Peyer's patch (tissue), 4 donors: ENCODE measurements at regions not wholly inside any gene's neighbourhood (a gene's known extent, or its start where the extent isn't known, plus 50 kb on each side); places are given as distances from the start of the nearest gene placed in this dataset.
"Not testable (repeated sequence)": the region's sequence is repeated elsewhere in the genome, so short reads cannot be mapped to it uniquely, and the experiment has no call there.

Experiments used
- DNase-seq, 3 donors: peaks; one replicate each; pipeline ENCODE4 v3.0.0-alpha.2; 2017 to 2019
- H3K27ac ChIP-seq, 4 donors: fragments of 200-600 bp; sonication (generic); one replicate each; pipeline ENCODE4 v1.5.1; 2016 to 2019
- H3K27me3 ChIP-seq, 2 donors: fragments of 200-600 bp; sonication (generic); one replicate each; pipeline ENCODE4 v1.5.1; 2019
- H3K36me3 ChIP-seq, 3 donors: fragments of 200-600 bp; sonication (generic); one replicate each; pipeline ENCODE4 v1.5.1; 2016 to 2019
- H3K4me1 ChIP-seq, 4 donors: fragments of 200-600 bp; sonication (generic); one replicate each; pipeline ENCODE4 v1.5.1; 2016 to 2019
- H3K4me3 ChIP-seq, 4 donors: fragments of 200-600 bp; sonication (generic); 1 replicate in 3 of 4; 2 replicates in 1 of 4; pipeline ENCODE4 v1.5.1; 2016 to 2019; ENCODE audit warnings: mild to moderate bottlenecking in 1 of 4
- H3K9me3 ChIP-seq, 4 donors: fragments of 200-600 bp; sonication (generic); one replicate each; pipeline ENCODE4 v1.5.1; 2016 to 2019; ENCODE audit warnings: mild to moderate bottlenecking in 1 of 4
- POLR2A ChIP-seq, 2 donors: fragments of 450-650 bp; IDR thresholded peaks; one replicate each; pipeline ENCODE4 v1.5.1; 2017; ENCODE audit warnings: antibody characterized with exemption in 2 of 2, mild to moderate bottlenecking in 2 of 2, moderate library complexity in 2 of 2
- TF ChIP-seq, protein P1 (sequence below), 6 experiments: fragments of 450-650 bp in 4 of 6; fragments of 200-600 bp in 2 of 6; sonication (generic) in 1 of 6; IDR thresholded peaks; one replicate each; pipeline ENCODE4 v1.5.1; 2017 to 2019; ENCODE audit warnings: antibody characterized with exemption in 6 of 6, mild to moderate bottlenecking in 3 of 6, moderate library complexity in 1 of 6

DNA sequence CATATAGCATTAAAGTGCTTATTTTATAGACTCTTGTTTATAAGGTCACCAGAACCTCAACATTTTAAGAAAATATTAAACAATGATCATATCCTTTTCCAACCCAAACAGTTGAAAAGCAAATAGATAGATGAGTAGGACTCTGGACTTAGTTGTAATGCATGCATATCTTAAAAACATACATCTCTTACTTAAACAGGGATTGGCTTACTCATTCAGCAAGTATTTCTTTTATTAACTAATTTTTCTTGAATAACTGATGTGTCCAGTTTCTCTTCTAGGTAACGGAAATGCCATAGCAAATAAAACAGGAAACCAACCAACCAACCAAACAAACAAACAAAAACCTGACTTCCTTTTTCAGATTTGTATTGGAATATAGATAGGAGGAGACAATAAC is 70.9 kb upstream of the NBPF4 start:
- no peak overlapping the region for H3K27ac ChIP-seq
- H3K4me3 ChIP-seq, result no peak overlapping the region
- H3K4me1 ChIP-seq, result no peaks in the 10 kb centered on the region
- no peak for DNase-seq
- H3K9me3 ChIP-seq, result no peaks in the 10 kb centered on the region
- TF ChIP-seq, protein P1, sequence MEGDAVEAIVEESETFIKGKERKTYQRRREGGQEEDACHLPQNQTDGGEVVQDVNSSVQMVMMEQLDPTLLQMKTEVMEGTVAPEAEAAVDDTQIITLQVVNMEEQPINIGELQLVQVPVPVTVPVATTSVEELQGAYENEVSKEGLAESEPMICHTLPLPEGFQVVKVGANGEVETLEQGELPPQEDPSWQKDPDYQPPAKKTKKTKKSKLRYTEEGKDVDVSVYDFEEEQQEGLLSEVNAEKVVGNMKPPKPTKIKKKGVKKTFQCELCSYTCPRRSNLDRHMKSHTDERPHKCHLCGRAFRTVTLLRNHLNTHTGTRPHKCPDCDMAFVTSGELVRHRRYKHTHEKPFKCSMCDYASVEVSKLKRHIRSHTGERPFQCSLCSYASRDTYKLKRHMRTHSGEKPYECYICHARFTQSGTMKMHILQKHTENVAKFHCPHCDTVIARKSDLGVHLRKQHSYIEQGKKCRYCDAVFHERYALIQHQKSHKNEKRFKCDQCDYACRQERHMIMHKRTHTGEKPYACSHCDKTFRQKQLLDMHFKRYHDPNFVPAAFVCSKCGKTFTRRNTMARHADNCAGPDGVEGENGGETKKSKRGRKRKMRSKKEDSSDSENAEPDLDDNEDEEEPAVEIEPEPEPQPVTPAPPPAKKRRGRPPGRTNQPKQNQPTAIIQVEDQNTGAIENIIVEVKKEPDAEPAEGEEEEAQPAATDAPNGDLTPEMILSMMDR (IDR thresholded peaks at IDR 0.05), result no peak
- no peak for TF ChIP-seq POLR2A (IDR thresholded peaks at IDR 0.05)
- no peaks in the 10 kb centered on the region for H3K27me3 ChIP-seq
- H3K36me3 ChIP-seq, result no peaks in the 10 kb centered on the region

DNA sequence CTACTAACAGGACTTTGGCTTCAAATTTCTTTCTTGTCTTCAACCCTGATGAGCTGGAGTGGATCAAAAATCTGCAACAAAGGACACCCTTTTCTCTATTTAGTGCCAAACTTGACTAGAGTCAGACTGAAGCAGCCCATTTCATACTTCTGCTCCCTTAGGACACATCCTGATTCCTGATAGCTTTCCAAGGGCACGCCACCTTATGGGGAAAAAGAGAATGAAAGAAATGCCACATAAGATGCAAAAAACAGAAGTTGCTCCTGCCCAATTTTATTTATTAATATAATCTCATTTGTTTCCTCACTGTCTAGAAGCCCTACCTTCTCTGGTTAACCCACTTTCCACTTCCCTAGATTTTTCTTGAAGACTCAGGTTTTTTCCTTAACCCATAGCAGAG is 72.7 kb upstream of the NBPF4 start:
- H3K9me3 ChIP-seq, result no peaks in the 10 kb centered on the region
- H3K4me1 ChIP-seq, result no peaks in the 10 kb centered on the region
- H3K36me3 ChIP-seq, result no peaks in the 10 kb centered on the region
- TF ChIP-seq POLR2A (IDR thresholded peaks at IDR 0.05), result no peak
- TF ChIP-seq, protein P1 (IDR thresholded peaks at IDR 0.05), result peak in 3 of 6 experiments; percentile 9 to 27 (median 14)
- no peak overlapping the region for H3K4me3 ChIP-seq
- no peak for DNase-seq
- no peaks in the 10 kb centered on the region for H3K27me3 ChIP-seq
- H3K27ac ChIP-seq, result no peak overlapping the region

DNA sequence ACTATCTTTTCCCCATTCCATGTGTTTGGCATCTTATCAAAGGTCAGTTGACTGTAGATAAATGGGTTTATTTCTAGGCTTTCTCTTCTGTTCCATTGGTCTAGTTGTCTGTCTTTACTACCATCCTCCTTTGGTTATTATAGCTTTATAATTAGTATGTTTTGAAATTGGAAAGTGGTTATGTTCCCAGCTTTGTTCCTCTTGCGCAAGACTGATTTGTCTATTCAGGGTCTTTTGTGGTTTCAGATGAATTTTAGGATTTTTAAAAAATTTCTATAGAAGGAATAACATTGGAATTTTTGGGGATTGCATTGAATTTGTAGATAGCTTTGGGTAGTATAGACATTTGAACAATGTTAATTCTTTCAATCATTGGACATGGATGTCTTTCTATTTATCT is 77.0 kb upstream of the NBPF4 start:
- Histone ChIP-seq H3K36me3 (no peaks in the 10 kb centered on the region), H3K27me3 (no peaks in the 10 kb centered on the region), H3K4me1 (no peaks in the 10 kb centered on the region), H3K27ac (no peak overlapping the region), H3K9me3 (no peaks in the 10 kb centered on the region), H3K4me3 (no peak overlapping the region)
- no peak for TF ChIP-seq POLR2A (IDR thresholded peaks at IDR 0.05)
- TF ChIP-seq, protein P1 (IDR thresholded peaks at IDR 0.05), result no peak
- no peak for DNase-seq

DNA sequence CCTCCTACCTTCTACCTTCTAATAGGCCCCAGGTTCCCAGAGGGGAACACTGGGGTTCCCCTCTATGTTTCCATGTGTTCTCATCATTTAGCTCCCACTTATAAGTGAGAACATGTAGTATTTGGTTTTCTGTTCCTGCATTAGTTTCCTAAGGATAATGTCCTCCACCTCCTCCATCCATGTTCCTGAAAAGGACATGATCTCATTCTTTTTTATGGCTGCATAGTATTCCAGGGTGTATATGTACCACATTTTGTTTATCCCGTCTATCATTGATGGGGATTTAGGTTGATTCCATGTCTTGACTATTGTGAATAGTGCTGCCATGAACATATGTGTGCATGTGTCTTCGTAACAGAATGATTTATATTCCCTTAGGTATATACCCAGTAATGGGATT is 81.5 kb upstream of the NBPF4 start:
- not testable (repeated sequence) for H3K36me3 ChIP-seq, H3K27me3 ChIP-seq, H3K4me1 ChIP-seq, H3K9me3 ChIP-seq, H3K4me3 ChIP-seq, H3K27ac ChIP-seq, DNase-seq

DNA sequence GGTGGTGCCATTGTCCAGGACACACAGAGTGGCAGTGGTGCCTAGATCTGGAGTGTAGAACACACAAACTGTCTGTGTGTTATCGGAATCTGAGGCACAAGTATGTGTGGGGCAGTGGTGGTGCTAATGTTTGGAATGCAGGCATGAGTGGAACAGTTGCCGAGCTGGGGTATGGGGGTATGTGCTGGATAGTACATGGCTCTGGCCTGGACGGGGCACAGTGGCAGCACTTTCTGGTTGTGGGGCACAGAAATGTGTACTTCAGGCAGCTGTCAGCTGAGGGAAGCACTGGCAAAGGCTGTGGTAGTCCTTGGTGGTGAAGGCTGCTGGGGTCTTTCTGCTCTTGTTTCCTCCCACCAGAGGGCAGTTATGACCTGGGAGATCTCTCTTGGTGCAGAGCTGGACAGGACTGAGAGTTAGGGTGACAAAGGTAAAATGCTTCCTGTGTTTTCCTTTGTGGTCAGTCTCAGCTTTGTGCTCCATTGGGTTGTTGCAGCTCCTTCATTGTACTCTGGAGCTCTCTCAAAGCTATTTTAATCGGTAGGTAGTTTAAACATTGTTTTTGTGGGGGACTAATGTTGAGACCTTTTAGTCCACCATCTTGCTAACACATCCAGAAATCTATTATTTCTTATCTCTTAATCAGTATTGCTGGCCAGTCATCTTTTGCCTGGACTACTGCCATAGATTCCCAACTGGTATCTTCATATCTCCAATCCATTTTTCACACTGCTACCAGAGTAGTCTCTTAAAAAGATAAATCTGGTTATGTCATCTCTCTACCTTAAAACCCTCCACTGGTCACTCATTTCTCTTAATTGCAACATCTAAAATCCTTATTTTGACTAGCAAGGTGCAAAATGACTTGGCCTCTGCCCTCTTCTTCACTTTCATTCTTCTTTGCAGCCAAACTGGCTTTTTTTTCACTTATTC is 83.9 kb upstream of the NBPF4 start:
- peaks cover 0 to 4% (median 0%) of the 10 kb centered on the region in 4 donors for H3K9me3 ChIP-seq
- no peaks in the 10 kb centered on the region for H3K27me3 ChIP-seq
- H3K4me1 ChIP-seq, result no peaks in the 10 kb centered on the region
- no peak overlapping the region for H3K27ac ChIP-seq
- no peaks in the 10 kb centered on the region for H3K36me3 ChIP-seq
- TF ChIP-seq POLR2A (IDR thresholded peaks at IDR 0.05), result no peak
- TF ChIP-seq, protein P1 (IDR thresholded peaks at IDR 0.05), result no peak
- no peak overlapping the region for H3K4me3 ChIP-seq
- no peak for DNase-seq

DNA sequence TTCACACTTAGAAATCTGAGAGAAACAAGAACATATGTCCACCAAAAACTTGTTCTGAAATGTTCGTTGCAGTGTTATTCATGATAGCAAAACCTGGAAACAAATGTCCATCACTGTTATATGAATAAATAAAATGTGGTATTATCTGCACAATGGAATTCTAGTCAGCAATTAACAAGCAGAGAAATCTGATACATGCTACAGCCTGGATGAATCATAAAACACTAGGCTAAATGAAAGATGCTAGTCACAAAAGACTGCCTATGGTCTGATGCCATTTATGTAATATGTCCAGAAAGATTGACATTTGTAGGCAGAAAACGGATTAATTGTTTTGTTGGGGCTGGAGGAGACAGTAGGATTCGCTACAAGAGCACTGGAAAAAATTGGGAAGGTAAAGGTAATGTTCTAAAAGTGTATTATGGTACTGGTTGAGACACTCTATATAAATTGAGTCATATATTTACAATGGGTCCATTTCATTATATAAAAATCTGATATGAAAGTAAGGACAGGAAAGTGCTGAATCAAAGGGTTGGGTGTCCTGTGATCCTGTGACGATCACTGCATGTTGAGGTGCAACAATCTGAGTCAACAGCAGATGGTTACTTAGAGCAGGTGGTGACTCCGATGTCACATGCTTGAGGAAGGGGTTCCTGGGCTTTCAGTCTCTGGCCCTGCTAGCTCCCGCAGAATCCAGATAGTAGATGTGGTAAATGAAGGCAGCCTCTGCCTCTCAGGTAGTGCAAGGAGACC is 102.1 kb upstream of the NBPF4 start:
- no peak overlapping the region for H3K27ac ChIP-seq
- H3K9me3 ChIP-seq, result peaks cover 0 to 5% (median 0%) of the 10 kb centered on the region in 4 donors
- no peaks in the 10 kb centered on the region for H3K4me1 ChIP-seq
- no peak for DNase-seq
- TF ChIP-seq, protein P1 (IDR thresholded peaks at IDR 0.05), result no peak
- H3K4me3 ChIP-seq, result no peak overlapping the region
- H3K36me3 ChIP-seq, result no peaks in the 10 kb centered on the region
- no peaks in the 10 kb centered on the region for H3K27me3 ChIP-seq
